ENCODE measurements at regions not wholly inside any gene's neighbourhood (a gene's known extent, or its start where the extent isn't known, plus 50 kb on each side); places are given as distances from the start of the nearest gene placed in this dataset.

- FAIRE-seq, result no peak
These were observed 54.4 kb downstream of the ZNF503 start for GRCh38 chr10:75347186-75347585.

DNA sequence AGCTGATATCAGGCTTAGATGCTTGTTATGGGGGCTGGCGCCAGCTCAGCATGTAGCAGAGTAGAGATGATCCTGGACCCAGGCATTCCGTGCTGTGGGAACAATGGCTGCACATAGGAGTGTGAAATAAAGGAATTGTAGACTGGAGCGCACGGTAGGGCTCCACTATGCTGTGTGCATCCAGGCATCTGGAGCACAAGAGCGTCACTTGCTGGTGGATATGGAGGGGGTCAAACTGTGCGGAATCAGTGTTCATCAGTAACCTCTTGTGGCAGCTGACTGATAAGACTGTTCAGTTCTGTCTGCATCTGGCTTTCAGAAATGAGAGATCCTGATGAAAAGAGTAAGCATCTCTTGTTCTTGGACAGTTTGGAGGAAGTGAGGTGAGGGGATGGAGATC, 55.8 kb downstream of the ZNF503 start:
- FAIRE-seq, result no peak

DNA sequence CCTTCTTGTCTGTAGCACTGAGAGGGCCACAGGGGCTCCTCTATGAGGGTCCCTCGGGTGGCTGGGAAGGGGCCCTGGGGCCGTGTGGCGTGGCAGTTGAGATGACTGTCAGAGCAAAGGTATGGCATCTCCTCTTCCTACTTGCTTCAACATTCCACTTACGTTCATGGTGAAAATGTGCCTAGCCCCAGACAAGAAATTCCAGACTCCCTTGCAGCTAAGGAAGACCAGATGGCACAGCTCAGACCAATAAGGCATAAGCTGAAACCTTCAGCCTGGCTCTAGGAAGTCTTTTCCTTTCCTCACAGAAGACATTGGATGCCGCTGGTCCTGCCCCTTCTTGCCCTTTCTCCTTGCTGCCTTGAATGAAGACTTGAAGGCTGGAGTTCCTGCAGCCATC, 57.4 kb downstream of the ZNF503 start:
- no peak for FAIRE-seq

- no peak for FAIRE-seq
These were observed 59.2 kb downstream of the ZNF503 start for GRCh38 chr10:75342397-75342796.

GRCh38 chr10:75335983-75336382, 65.6 kb downstream of the ZNF503 start:
- FAIRE-seq, result no peak

DNA sequence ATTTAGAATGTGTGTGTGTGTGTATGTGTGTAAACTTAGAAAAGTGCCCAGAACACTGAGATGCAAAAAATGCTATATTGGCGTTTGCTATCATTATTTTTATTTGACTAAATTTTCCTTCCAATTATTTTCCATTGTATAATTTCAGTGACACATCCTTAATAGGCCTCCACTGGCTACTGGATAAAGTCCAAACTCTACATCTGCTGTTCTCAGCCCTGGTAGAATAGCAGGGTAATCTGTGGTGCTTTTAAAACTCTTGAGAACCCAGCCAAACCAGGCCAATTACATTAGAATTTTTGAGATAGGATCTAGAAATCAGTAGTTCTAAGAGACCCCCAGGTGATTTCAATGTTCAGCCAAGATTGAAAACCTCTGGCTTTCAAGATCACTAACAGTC, 66.4 kb downstream of the ZNF503 start:
- FAIRE-seq, result no peak

GRCh38 chr10:75334720-75335119, 66.8 kb downstream of the ZNF503 start:
- no peak for FAIRE-seq

DNA sequence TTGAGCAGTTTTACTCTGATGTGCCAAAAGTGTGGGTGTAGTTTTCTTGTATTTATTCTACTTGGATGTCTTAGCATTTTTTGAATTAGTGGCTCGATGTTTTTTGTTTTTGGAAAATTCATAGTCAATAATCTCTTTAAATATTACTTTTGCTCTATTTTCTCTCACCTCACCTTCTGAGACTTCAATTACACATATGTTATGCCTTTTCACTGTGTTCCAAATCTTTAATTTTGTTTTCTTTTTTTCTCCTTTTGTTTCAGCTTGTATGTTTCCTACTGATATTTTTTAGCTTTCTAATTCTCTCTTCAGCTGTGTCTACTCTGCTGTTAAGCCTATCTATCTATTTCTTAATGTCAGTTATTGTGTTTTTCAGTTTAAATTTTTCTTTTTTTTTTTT, 69.5 kb downstream of the ZNF503 start:
- no peak for FAIRE-seq

DNA sequence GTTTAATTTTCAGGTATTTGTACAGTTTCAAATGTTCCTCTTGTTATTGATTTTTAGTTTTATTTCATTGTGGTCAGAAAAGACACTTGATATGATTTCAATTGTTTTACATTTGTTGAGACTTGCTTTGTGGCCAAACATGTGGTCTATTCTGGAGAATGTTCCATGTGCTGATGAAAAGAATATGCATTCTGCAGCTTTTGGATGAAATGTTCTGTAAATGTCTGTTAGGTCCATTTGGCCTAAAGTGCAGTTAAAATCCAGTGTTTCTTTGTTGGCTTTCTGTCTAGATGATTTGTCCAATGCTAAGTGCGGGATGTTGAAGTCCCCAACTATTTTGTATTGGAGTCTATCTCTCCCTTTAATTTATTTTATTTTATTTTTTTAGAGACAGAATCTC, 70.5 kb downstream of the ZNF503 start:
- no peak for FAIRE-seq

DNA sequence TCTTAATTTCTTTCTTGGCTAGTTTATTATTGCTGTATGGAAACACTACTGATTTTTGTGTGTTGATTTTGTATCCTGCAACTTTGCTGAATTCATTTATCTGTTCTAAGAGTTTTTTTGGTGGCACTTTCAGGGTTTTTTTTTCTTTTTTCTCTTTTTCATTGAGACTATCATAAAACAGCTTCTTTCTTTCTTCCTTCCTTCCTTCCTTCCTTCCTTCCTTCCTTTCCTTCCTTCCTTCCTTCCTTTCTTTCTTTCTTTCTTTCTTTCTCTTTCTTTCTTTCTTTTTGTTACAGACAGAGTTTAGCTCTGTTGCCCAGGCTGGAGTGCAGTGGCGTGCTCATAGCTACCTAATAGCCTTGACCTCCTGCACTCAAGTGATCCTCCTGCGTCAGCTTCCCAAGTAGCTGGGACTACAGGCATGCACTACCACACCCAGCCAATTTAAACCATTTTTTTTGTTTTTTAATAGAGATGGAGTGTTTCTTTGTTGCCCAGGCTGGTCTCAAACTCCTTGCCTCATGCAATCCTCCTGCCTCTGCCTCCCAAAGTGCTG, 72.3 kb downstream of the ZNF503 start:
- no peak for FAIRE-seq

DNA sequence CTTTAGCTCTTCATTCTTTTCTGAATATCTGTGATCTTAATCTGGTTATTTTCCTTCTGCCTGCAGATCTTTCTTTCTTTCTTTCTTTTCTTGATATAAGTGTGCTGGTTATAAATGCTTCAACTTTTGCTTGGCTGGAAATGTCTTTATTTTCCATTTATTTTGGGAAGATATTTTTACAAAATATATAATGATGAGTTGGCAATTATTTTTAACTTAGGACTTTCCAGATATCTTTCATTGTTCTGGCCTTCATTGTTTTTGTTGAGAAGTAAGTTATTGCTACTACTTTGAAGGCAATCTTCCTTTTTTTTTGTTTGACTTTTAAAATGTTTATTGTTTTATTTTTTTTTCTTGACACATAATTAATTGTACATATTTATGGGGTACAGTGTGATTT, 75.3 kb downstream of the ZNF503 start:
- FAIRE-seq, result peak; percentile 43

GRCh38 chr10:75319274-75319673, 82.3 kb downstream of the ZNF503 start:
- no peak for FAIRE-seq

- FAIRE-seq, result no peak
These were observed 78.8 kb upstream of the COMTD1 start for GRCh38 chr10:75314570-75314969.

DNA sequence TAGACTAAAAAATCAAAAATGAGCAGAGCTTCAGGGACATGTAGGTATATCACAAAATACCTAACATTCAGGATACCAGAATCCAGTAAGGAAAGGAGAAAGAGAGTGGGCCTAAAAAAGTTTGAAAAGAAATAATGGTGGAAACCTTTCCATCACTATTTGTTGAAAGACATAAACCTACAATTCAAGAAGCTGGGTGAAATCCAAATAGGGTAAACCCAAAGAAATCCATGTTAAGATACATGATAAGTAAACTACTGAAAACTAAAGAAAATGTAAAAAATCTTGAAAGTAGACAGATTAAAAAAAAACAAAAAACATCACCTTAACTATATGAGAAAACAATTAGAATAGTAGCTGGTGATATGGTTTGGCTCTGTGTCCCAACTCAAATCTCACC, 76.7 kb upstream of the COMTD1 start:
- FAIRE-seq, result no peak

- FAIRE-seq, result no peak
These were observed 69.9 kb upstream of the COMTD1 start for GRCh38 chr10:75305675-75306074.

GRCh38 chr10:75304741-75305390, 69.1 kb upstream of the COMTD1 start:
- no peak for FAIRE-seq

- FAIRE-seq, result no peak
These were observed 68.6 kb upstream of the COMTD1 start for GRCh38 chr10:75304313-75304712.

GRCh38 chr10:75303045-75303777, 67.5 kb upstream of the COMTD1 start:
- FAIRE-seq, result no peak

DNA sequence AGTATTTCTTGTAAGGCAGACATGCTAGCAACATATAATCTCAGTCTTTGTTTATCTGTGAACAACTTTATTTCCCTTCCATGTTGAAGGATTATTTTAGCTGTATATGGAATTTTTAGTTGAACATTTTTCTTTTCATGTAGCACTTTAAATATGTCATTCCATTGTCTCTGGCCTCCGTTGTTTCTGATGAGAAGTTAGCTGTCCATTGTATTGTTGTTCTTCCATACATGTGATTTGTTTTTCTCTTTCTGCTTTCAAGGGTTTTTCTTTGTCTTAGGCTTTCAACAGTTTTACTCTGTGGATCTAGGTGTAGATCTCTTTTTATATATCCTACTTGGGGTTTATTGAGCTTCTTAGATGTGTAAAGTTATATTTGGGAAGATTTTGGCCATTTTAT, 66.3 kb upstream of the COMTD1 start:
- FAIRE-seq, result no peak

GRCh38 chr10:75297021-75297599, 61.4 kb upstream of the COMTD1 start:
- no peak for FAIRE-seq

DNA sequence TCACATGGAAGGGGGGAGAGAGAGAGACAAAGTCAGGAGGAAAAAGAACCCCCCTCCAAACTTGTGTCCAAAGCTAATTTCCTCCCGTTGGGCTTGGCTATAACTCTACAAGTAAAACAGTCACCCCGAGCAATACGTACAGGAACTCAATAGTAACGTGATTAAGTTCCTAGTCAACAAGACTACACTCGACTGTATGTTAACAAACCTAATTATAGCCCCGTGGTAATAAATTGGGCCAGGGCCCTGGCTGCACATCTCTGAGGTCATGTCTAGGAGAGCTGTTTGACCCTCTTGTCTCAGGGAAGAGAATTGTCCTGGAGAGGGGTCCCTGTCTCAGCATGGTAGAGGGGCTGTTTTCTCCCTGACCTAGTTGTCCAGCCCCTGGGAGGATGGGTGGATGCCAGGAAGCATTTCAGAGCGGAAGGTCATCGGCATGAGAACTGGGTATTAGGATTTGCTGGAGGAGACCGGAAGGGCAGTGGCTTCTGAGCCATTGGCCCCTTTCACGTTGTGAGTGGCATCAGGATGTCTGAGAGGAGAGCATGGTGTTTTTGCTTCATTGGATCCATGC, 60.2 kb upstream of the COMTD1 start:
- no peak for FAIRE-seq

DNA sequence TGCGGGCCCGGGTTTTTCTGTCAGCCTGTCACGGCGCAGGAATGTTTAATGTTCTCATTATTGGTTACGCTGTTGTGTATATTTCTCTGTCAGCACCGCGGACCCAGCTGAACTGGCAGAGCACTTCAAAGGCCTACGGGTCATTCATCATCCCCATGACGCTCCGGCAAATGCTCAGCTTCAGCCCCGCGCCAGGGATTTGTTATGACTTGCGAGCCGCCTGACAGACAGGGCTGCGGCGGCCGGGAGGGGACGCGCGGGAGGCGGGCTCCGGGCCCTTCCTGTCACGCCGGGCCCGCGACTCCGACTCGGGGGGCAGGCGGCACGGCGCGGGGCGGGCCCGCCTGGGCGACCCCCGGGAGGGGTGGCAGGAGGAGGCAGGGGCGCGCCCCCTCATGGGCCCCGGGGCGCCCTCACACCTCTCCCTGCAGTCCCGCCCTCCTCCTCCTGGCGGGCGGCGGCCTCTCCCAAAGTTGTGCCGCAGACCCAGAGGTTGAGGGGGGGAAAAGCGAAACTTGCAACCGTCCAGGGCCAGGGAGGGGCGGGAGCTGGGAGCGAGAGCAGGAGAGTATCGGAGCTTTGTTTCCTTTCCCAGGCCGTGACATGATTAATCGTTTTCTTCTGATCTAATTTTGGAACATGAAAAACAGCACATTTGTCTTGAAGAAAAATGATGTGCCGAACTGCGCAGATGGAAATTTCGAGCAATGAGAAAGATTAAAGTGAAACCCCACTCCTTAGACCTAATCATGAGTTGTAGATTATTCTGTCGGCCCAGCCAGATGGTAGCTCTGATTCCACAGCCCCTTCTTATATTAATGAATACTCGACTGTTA, 59.3 kb upstream of the COMTD1 start:
- FAIRE-seq, result no peak

DNA sequence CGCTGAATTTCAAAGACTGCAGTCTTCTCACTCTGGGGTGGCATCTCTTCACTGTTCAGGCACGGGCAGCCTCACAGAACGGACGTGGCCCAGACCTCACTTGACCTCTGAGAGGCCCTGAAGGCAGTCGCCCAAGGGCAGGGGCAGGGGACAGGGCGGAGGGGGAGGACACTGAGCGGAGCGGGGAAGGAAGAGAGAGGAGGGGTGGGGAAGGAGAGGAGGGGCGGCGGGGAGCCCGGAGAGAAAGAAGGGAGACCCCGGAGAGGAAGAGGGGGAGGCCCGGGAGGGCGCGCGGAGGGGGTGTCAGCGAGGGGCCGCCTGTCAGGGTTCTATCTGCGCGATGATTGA, 58.7 kb upstream of the COMTD1 start:
- FAIRE-seq, result no peak
